ENCODE measurements at regions not wholly inside any gene's neighbourhood (a gene's known extent, or its start where the extent isn't known, plus 50 kb on each side); places are given as distances from the start of the nearest gene placed in this dataset.
"Not testable (repeated sequence)": the region's sequence is repeated elsewhere in the genome, so short reads cannot be mapped to it uniquely, and the experiment has no call there.

- TF ChIP-seq, protein P1, sequence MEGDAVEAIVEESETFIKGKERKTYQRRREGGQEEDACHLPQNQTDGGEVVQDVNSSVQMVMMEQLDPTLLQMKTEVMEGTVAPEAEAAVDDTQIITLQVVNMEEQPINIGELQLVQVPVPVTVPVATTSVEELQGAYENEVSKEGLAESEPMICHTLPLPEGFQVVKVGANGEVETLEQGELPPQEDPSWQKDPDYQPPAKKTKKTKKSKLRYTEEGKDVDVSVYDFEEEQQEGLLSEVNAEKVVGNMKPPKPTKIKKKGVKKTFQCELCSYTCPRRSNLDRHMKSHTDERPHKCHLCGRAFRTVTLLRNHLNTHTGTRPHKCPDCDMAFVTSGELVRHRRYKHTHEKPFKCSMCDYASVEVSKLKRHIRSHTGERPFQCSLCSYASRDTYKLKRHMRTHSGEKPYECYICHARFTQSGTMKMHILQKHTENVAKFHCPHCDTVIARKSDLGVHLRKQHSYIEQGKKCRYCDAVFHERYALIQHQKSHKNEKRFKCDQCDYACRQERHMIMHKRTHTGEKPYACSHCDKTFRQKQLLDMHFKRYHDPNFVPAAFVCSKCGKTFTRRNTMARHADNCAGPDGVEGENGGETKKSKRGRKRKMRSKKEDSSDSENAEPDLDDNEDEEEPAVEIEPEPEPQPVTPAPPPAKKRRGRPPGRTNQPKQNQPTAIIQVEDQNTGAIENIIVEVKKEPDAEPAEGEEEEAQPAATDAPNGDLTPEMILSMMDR (IDR thresholded peaks at IDR 0.05): no peak
- DNase-seq (no peak), ATAC-seq (ENCODE audit: low read depth) (no peak)
- Mint-ChIP-seq H3K4me3 (no peak overlapping the region), H3K4me1 (no peaks in the 10 kb centered on the region), H3K27ac (no peak overlapping the region), H3K27me3 (no peaks in the 10 kb centered on the region), H3K9me3 (peaks cover 5% of the 10 kb centered on the region), H3K36me3 (ENCODE audit: low read depth) (no peaks in the 10 kb centered on the region)
- intact Hi-C loops (cut with micrococcal nuclease): no loop called here
- POLR2A ChIA-PET: no interaction called here
- CTCF ChIA-PET: no interaction called here
Observed at GRCh38 chr14:86772075-86772474, 1220.9 kb downstream of the GALC start.

- Mint-ChIP-seq H3K36me3 (ENCODE audit: low read depth) (no peaks in the 10 kb centered on the region), H3K27me3 (no peaks in the 10 kb centered on the region), H3K27ac (no peak overlapping the region), H3K4me1 (no peaks in the 10 kb centered on the region), H3K9me3 (peaks cover 5% of the 10 kb centered on the region), H3K4me3 (no peak overlapping the region)
- ChIA-PET CTCF (no interaction called here), POLR2A (no interaction called here)
- ATAC-seq (ENCODE audit: low read depth) (no peak), DNase-seq (no peak)
- intact Hi-C loops (cut with micrococcal nuclease): no loop called here
- TF ChIP-seq, protein P1 (IDR thresholded peaks at IDR 0.05): no peak
Observed at GRCh38 chr14:86770186-86770585, 1222.8 kb downstream of the GALC start.

- H3K36me3 Mint-ChIP-seq (ENCODE audit: low read depth): no peaks in the 10 kb centered on the region
- peaks cover 6% of the 10 kb centered on the region for H3K9me3 Mint-ChIP-seq
- H3K4me1 Mint-ChIP-seq: no peaks in the 10 kb centered on the region
- no peak overlapping the region for H3K27ac Mint-ChIP-seq
- no peak for ATAC-seq (ENCODE audit: low read depth)
- no peaks in the 10 kb centered on the region for H3K27me3 Mint-ChIP-seq
- DNase-seq: no peak
- TF ChIP-seq, protein P1 (IDR thresholded peaks at IDR 0.05): no peak
- intact Hi-C loops (cut with micrococcal nuclease): no loop called here
- CTCF ChIA-PET: no interaction called here
- H3K4me3 Mint-ChIP-seq: no peak overlapping the region
- POLR2A ChIA-PET: no interaction called here
Observed at GRCh38 chr14:86766469-86766868, 1226.5 kb downstream of the GALC start.

- intact Hi-C loops (cut with micrococcal nuclease): no loop called here
- H3K27me3 Mint-ChIP-seq: no peaks in the 10 kb centered on the region
- TF ChIP-seq, protein P1 (IDR thresholded peaks at IDR 0.05): no peak
- no peak overlapping the region for H3K27ac Mint-ChIP-seq
- ChIA-PET CTCF (no interaction called here), POLR2A (no interaction called here)
- no peaks in the 10 kb centered on the region for H3K36me3 Mint-ChIP-seq (ENCODE audit: low read depth)
- ATAC-seq (ENCODE audit: low read depth) (no peak), DNase-seq (no peak)
- no peak overlapping the region for H3K4me3 Mint-ChIP-seq
- H3K9me3 Mint-ChIP-seq: peaks cover 5% of the 10 kb centered on the region
- no peaks in the 10 kb centered on the region for H3K4me1 Mint-ChIP-seq
Observed at GRCh38 chr14:86761611-86762010, 1231.4 kb downstream of the GALC start.

DNA sequence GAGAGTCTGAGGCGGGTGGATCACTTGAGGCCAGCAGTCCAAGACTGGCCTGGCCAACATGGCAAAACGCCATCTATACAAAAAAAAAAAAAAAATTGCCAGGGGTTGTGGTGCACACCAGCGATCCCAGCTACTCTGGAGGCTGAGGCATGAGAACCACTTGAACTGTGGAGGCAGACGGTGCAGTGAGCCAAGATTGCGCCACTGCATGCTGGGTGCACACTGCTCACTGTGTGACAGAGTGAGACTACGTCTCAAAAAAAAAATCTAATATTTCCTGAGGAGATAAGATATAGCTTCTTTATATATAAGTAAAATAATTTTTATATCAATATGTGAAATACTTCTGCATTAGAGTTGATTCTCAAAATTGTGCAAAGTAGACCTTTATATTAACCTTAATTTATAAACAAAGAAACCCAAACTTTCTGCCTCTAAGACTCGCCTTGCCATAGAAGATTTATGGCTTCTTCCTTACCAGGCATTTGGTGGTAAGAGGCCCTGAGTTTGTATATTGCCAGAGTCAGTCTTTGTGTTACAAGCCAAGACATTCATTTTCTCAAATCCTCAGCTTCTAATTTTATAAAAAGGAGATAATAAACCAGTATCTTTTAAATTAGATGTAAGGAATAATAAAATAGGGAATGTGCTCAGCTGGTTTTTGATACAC, 1226.7 kb downstream of the FLRT2 start:
- no peak for DNase-seq
- Mint-ChIP-seq H3K4me3 (no peak overlapping the region), H3K9me3 (peaks cover 12% of the 10 kb centered on the region), H3K4me1 (no peaks in the 10 kb centered on the region), H3K27ac (no peak overlapping the region), H3K27me3 (no peaks in the 10 kb centered on the region), H3K36me3 (ENCODE audit: low read depth) (no peaks in the 10 kb centered on the region)
- no peak for ATAC-seq (ENCODE audit: low read depth)
- TF ChIP-seq, protein P1 (IDR thresholded peaks at IDR 0.05): no peak
- CTCF ChIA-PET: no interaction called here
- POLR2A ChIA-PET: no interaction called here
- intact Hi-C loops (cut with micrococcal nuclease): no loop called here

DNA sequence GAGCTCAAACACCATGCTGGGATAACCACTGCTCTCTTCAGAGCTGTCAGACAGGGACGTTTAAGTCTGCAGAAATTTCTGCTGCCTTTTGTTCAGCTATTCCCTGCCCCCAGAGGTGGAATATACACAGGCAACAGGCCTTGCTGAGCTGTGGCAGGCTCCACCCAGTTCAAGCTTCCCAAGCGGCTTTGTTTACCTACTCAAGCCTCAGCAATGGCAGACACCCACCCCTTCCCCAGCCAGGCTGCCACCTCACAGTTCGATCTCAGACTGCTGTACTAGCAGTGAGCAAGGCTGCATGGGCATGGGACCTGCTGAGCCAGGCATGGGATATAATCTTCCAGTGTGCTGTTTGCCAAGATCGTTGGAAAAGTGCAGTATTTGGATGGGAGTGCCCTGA, 1220.5 kb downstream of the FLRT2 start:
- intact Hi-C loops (cut with micrococcal nuclease); DNase-seq; POLR2A ChIA-PET; H3K27ac Mint-ChIP-seq; H3K4me3 Mint-ChIP-seq; H3K4me1 Mint-ChIP-seq; H3K36me3 Mint-ChIP-seq (ENCODE audit: low read depth); CTCF ChIA-PET; ATAC-seq (ENCODE audit: low read depth); H3K27me3 Mint-ChIP-seq: not testable (repeated sequence)
- H3K9me3 Mint-ChIP-seq: peaks cover 29% of the 10 kb centered on the region
